GM12878 (cell line): ENCODE measurements at regions not wholly inside any gene's neighbourhood (a gene's known extent, or its start where the extent isn't known, plus 50 kb on each side); places are given as distances from the start of the nearest gene placed in this dataset.

Experiments used
- ATAC-seq: fragments of 200-7000 bp; cut with Tn5 transposase; 3 replicates; pipeline ENCODE4 v1.9.1; 2020; ENCODE audit warnings: mild to moderate bottlenecking, moderate library complexity
- BruUV-seq: library from RNA; stranded (reverse); fragments of 400-500 nt; replicated peaks from 2 replicates; lab custom pipeline; 2021; lab: Mats Ljungman, UMichigan
- CTCF ChIA-PET: fragments of 300-600 bp; sonication (Branson Sonifier 250); formaldehyde crosslinking; extraction: SDS; loops from one replicate; lab custom pipeline; 2021; ENCODE audit warnings: inconsistent platforms; lab: Yijun Ruan, JAX
- POLR2A ChIA-PET: fragments of 350-600 bp; formaldehyde crosslinking; extraction: SDS; loops from one replicate; lab custom pipeline; 2021; ENCODE audit warnings: inconsistent platforms; lab: Charles Lee
- RAD21 ChIA-PET: fragments of 300-600 bp; sonication (Branson Sonifier 250); formaldehyde crosslinking; loops from one replicate; lab custom pipeline; 2023; ENCODE audit warnings: antibody characterized with exemption; ENCODE audit not compliant: unreplicated experiment; lab: Charles Lee
- SMC1A ChIA-PET: fragments of 300-600 bp; sonication (Branson Sonifier 250); formaldehyde crosslinking; loops from one replicate; lab custom pipeline; 2023; ENCODE audit not compliant: unreplicated experiment, uncharacterized antibody; lab: Charles Lee
- DNase-seq: peaks from one replicate; pipeline ENCODE4 v3.0.0-alpha.2; 2011; ENCODE audit warnings: low read depth, low spot score
- FAIRE-seq: peaks from 3 replicates; lab custom pipeline; 2011; peaks lifted over from hg19 to GRCh38; lab: Jason Lieb, UNC
- H2AFZ ChIP-seq: 2 replicates; pipeline ENCODE4 v1.6.0; 2011; ENCODE audit warnings: low read depth, low read length, control low read depth; ENCODE audit not compliant: control insufficient read depth
- H3K27ac ChIP-seq: 2 replicates; pipeline ENCODE4 v1.5.1; 2011; ENCODE audit warnings: control low read depth; ENCODE audit not compliant: control insufficient read depth, insufficient read depth
- H3K27me3 ChIP-seq, 2 experiments: replicated peaks in 1 of 2; 2 replicates each; pipeline versions ENCODE4 v1.6.0 to v1.6.1; 2011; ENCODE audit warnings: low read length in 1 of 2; ENCODE audit not compliant: control insufficient read depth in 2 of 2, insufficient read depth in 2 of 2
- H3K36me3 ChIP-seq, 2 experiments: 2 replicates each; pipeline ENCODE4 v1.5.1; 2011; ENCODE audit warnings: low read length in 1 of 2; ENCODE audit not compliant: control insufficient read depth in 2 of 2, insufficient read depth in 2 of 2
- H3K4me1 ChIP-seq: 2 replicates; pipeline ENCODE4 v1.6.1; 2011; ENCODE audit warnings: mild to moderate bottlenecking, low read length, moderate library complexity, mixed read lengths; ENCODE audit not compliant: control insufficient read depth, insufficient read depth
- H3K4me2 ChIP-seq: 2 replicates; pipeline ENCODE4 v1.6.0; 2011; ENCODE audit warnings: control low read depth; ENCODE audit not compliant: control insufficient read depth, insufficient read depth
- H3K4me3 ChIP-seq: fragments of 200-600 bp; sonication (generic); 2 replicates; pipeline ENCODE4 v1.5.1; 2016
- H3K79me2 ChIP-seq: 2 replicates; pipeline ENCODE4 v1.6.0; 2011; ENCODE audit warnings: low read length; ENCODE audit not compliant: control insufficient read depth, insufficient read depth
- H3K9ac ChIP-seq: 2 replicates; pipeline ENCODE4 v1.8.0; 2011; ENCODE audit warnings: low read length, control low read depth, mixed read lengths; ENCODE audit not compliant: control insufficient read depth, insufficient read depth
- H3K9me3 ChIP-seq: replicated peaks from 3 replicates; pipeline ENCODE4 v1.5.1; 2011; ENCODE audit warnings: mild to moderate bottlenecking, low read length; ENCODE audit not compliant: control insufficient read depth, insufficient read depth
- H4K20me1 ChIP-seq: 2 replicates; pipeline ENCODE4 v1.6.0; 2011; ENCODE audit not compliant: control insufficient read depth, insufficient read depth
- CREM ChIP-seq: IDR thresholded peaks from 2 replicates; pipeline ENCODE4 v1.6.1; 2014; ENCODE audit warnings: antibody characterized with exemption, low read depth
- JUNB ChIP-seq: IDR thresholded peaks from 2 replicates; pipeline ENCODE4 v1.6.1; 2016; ENCODE audit warnings: antibody characterized with exemption, mild to moderate bottlenecking
- KAT2A ChIP-seq: conservative IDR thresholded peaks from 2 replicates; pipeline ENCODE4 v1.6.1; 2011; ENCODE audit warnings: low read depth, low read length; ENCODE audit not compliant: control insufficient read depth
- KDM1A ChIP-seq: fragments of 200-600 bp; sonication (generic); IDR thresholded peaks from 2 replicates; pipeline ENCODE4 v1.6.1; 2016; ENCODE audit warnings: borderline replicate concordance
- MYC ChIP-seq: IDR thresholded peaks from 2 replicates; pipeline ENCODE4 v1.6.1; 2011; ENCODE audit warnings: mild to moderate bottlenecking, low read length, moderate library complexity, inconsistent platforms; ENCODE audit not compliant: insufficient read depth, insufficient replicate concordance, insufficient read length, severe bottlenecking
- PAX5 ChIP-seq: IDR thresholded peaks from 2 replicates; pipeline ENCODE4 v1.6.1; 2011; ENCODE audit warnings: low read depth, low read length, borderline replicate concordance
- SRF ChIP-seq, 2 experiments: IDR thresholded peaks; 2 replicates each; pipeline ENCODE4 v1.6.1; 2011; ENCODE audit warnings: low read depth in 2 of 2, low read length in 2 of 2, mild to moderate bottlenecking in 1 of 2, moderate library complexity in 1 of 2
- ZBED1 ChIP-seq: IDR thresholded peaks from 2 replicates; pipeline ENCODE4 v1.6.1; 2016; ENCODE audit warnings: borderline replicate concordance
- WGBS: methylation state at CpG from one replicate; pipeline ENCODE4 v1.1.6; 2016; ENCODE audit warnings: low lambda C conversion rate; ENCODE audit not compliant: insufficient replicate concordance, insufficient coverage; ENCODE audit errors: missing lambda C conversion rate; 5-methylcytosine and 5-hydroxymethylcytosine counted together
- in situ Hi-C: fragments of 300-500 bp; cut with MboI; formaldehyde crosslinking; loops from 9 replicates; pipeline ENCODE4 v1.14.3; 2018; ENCODE audit warnings: mixed read lengths
- intact Hi-C: fragments of 100-400 bp; cut with micrococcal nuclease; formaldehyde crosslinking; loops from one replicate; pipeline ENCODE4 v1.14.2; 2022; ENCODE audit not compliant: unreplicated experiment
- TF ChIP-seq, protein P1 (sequence below): fragments of 450-650 bp; formaldehyde crosslinking; IDR thresholded peaks from 2 replicates; pipeline ENCODE4 v1.4.0; 2020; ENCODE audit warnings: mild to moderate bottlenecking, moderate library complexity
- TF ChIP-seq, protein P2 (sequence below): fragments of 450-650 bp; IDR thresholded peaks from 2 replicates; pipeline ENCODE4 v1.6.1; 2017; ENCODE audit warnings: borderline replicate concordance
- TF ChIP-seq, protein P3 (sequence below): fragments of 450-650 bp; IDR thresholded peaks from 2 replicates; pipeline ENCODE4 v1.6.1; 2016; ENCODE audit warnings: mild to moderate bottlenecking, moderate library complexity, borderline replicate concordance
- TF ChIP-seq, protein P4 (sequence below): fragments of 450-650 bp; IDR thresholded peaks from 2 replicates; pipeline ENCODE4 v1.6.1; 2014; ENCODE audit warnings: mild to moderate bottlenecking

DNA sequence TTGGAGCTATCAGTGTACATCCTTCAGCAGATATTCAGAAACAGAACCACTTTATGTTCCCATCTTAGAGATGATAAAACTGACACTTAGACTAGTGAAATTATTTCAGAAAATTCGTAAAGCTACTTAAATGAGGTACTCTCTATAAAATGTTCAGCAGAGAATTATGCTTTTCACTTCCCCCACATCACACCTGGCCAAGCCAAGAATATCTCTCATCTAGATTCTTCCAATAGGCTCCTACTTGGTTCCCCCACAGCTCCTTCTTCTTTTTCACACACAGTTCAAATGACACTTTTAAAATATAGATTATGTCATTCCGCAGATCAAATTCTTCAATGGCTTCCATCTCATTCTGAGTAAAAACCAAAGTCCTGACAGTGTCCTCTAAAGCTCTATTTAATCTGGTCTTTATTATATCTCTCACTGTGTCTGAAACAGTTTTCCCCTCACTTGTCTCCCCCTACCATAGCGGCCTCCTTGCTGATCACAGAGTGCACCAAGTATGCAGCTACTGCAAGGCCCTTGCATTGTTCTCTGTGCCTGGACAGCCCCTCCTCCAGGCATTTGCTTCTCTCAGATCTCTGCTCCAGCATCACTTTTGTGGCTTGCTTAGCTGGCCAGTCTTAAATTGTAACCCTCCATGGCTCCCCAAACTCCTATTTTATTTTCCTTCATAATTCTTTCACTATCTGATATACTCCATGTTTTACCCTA lies 736.8 kb upstream of the USP15 start (continued):
- TF ChIP-seq, protein P1, sequence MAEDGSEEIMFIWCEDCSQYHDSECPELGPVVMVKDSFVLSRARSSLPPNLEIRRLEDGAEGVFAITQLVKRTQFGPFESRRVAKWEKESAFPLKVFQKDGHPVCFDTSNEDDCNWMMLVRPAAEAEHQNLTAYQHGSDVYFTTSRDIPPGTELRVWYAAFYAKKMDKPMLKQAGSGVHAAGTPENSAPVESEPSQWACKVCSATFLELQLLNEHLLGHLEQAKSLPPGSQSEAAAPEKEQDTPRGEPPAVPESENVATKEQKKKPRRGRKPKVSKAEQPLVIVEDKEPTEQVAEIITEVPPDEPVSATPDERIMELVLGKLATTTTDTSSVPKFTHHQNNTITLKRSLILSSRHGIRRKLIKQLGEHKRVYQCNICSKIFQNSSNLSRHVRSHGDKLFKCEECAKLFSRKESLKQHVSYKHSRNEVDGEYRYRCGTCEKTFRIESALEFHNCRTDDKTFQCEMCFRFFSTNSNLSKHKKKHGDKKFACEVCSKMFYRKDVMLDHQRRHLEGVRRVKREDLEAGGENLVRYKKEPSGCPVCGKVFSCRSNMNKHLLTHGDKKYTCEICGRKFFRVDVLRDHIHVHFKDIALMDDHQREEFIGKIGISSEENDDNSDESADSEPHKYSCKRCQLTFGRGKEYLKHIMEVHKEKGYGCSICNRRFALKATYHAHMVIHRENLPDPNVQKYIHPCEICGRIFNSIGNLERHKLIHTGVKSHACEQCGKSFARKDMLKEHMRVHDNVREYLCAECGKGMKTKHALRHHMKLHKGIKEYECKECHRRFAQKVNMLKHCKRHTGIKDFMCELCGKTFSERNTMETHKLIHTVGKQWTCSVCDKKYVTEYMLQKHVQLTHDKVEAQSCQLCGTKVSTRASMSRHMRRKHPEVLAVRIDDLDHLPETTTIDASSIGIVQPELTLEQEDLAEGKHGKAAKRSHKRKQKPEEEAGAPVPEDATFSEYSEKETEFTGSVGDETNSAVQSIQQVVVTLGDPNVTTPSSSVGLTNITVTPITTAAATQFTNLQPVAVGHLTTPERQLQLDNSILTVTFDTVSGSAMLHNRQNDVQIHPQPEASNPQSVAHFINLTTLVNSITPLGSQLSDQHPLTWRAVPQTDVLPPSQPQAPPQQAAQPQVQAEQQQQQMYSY (CRISPR knock-in tag): no peak
- TF ChIP-seq MYC (no peak), ZBED1 (no peak)

DNA sequence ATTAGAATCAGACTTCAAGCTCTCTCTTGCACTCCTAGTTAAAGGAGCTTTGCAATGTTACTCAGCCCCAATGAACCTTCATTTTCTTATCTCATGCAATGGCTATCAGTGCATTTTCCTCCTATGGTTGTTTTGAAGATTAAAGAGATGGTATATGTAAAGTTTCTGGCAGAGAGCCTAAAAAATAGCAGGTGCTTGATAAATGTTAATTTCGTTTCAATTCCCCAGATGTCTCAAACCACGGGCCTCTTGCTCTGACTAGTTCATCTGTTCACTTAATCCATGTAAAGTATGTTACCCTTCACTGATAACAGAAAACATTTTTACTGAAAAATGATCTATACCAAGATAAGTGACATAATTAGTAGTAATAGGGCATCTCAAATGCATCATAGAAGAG lies 735.4 kb upstream of the USP15 start:
- SMC1A ChIA-PET: no interaction called here
- H3K36me3 ChIP-seq: no peaks in the 10 kb centered on the region
- no peaks in the 10 kb centered on the region for H3K27me3 ChIP-seq
- H3K4me3 ChIP-seq: no peak overlapping the region
- no peak overlapping the region for H3K4me2 ChIP-seq
- H3K79me2 ChIP-seq: no peaks in the 10 kb centered on the region
- POLR2A ChIA-PET: no interaction called here
- 18% methylated on average over 2 of the region's 2 CpGs for WGBS
- H3K27ac ChIP-seq: no peak overlapping the region
- H2AFZ ChIP-seq: no peak overlapping the region
- in situ Hi-C loops: no loop called here
- CTCF ChIA-PET: interaction anchor here (1.0 kb wide), 1 partner anchor 13 kb away, joined by 3 read pairs; no protein-coding TSS in a partner anchor
- no peaks in the 10 kb centered on the region for H3K9me3 ChIP-seq
- DNase-seq (no peak), ATAC-seq (no peak), FAIRE-seq (no peak)
- no peaks in the 10 kb centered on the region for H4K20me1 ChIP-seq
- intact Hi-C loops: no loop called here
- H3K9ac ChIP-seq: no peak overlapping the region
- no peaks in the 10 kb centered on the region for H3K4me1 ChIP-seq
- RAD21 ChIA-PET: no interaction called here
- no TSS peak for BruUV-seq
- no peak for TF ChIP-seq JUNB
- no peak for TF ChIP-seq KAT2A
- no peak for TF ChIP-seq KDM1A
- TF ChIP-seq, protein P2, sequence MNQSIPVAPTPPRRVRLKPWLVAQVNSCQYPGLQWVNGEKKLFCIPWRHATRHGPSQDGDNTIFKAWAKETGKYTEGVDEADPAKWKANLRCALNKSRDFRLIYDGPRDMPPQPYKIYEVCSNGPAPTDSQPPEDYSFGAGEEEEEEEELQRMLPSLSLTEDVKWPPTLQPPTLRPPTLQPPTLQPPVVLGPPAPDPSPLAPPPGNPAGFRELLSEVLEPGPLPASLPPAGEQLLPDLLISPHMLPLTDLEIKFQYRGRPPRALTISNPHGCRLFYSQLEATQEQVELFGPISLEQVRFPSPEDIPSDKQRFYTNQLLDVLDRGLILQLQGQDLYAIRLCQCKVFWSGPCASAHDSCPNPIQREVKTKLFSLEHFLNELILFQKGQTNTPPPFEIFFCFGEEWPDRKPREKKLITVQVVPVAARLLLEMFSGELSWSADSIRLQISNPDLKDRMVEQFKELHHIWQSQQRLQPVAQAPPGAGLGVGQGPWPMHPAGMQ: no peak
- TF ChIP-seq PAX5: no peak
- TF ChIP-seq, protein P3, sequence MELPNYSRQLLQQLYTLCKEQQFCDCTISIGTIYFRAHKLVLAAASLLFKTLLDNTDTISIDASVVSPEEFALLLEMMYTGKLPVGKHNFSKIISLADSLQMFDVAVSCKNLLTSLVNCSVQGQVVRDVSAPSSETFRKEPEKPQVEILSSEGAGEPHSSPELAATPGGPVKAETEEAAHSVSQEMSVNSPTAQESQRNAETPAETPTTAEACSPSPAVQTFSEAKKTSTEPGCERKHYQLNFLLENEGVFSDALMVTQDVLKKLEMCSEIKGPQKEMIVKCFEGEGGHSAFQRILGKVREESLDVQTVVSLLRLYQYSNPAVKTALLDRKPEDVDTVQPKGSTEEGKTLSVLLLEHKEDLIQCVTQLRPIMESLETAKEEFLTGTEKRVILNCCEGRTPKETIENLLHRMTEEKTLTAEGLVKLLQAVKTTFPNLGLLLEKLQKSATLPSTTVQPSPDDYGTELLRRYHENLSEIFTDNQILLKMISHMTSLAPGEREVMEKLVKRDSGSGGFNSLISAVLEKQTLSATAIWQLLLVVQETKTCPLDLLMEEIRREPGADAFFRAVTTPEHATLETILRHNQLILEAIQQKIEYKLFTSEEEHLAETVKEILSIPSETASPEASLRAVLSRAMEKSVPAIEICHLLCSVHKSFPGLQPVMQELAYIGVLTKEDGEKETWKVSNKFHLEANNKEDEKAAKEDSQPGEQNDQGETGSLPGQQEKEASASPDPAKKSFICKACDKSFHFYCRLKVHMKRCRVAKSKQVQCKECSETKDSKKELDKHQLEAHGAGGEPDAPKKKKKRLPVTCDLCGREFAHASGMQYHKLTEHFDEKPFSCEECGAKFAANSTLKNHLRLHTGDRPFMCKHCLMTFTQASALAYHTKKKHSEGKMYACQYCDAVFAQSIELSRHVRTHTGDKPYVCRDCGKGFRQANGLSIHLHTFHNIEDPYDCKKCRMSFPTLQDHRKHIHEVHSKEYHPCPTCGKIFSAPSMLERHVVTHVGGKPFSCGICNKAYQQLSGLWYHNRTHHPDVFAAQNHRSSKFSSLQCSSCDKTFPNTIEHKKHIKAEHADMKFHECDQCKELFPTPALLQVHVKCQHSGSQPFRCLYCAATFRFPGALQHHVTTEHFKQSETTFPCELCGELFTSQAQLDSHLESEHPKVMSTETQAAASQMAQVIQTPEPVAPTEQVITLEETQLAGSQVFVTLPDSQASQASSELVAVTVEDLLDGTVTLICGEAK: no peak
- no peak for TF ChIP-seq CREM
- no peak for TF ChIP-seq SRF (IDR thresholded peaks at IDR 0.05; ENCODE audit: low read depth in 2 of 2, low read length in 2 of 2)
- TF ChIP-seq, protein P4, sequence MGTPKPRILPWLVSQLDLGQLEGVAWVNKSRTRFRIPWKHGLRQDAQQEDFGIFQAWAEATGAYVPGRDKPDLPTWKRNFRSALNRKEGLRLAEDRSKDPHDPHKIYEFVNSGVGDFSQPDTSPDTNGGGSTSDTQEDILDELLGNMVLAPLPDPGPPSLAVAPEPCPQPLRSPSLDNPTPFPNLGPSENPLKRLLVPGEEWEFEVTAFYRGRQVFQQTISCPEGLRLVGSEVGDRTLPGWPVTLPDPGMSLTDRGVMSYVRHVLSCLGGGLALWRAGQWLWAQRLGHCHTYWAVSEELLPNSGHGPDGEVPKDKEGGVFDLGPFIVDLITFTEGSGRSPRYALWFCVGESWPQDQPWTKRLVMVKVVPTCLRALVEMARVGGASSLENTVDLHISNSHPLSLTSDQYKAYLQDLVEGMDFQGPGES: no peak
